Thyroid gland (tissue), 4 donors: ENCODE measurements at regions not wholly inside any gene's neighbourhood (a gene's known extent, or its start where the extent isn't known, plus 50 kb on each side); places are given as distances from the start of the nearest gene placed in this dataset.
"Not testable (repeated sequence)": the region's sequence is repeated elsewhere in the genome, so short reads cannot be mapped to it uniquely, and the experiment has no call there.

Experiments used
- DNase-seq, 2 donors: peaks; one replicate each; pipeline ENCODE4 v3.0.0-alpha.2; 2019
- H3K27ac ChIP-seq, 3 donors: fragments of 200-600 bp; sonication (generic); 1 replicate in 2 of 3; 2 replicates in 1 of 3; pipeline ENCODE4 v1.5.1; 2016 to 2019; ENCODE audit warnings: mild to moderate bottlenecking in 1 of 3, moderate library complexity in 1 of 3
- H3K27me3 ChIP-seq: fragments of 200-600 bp; sonication (generic); one replicate; pipeline ENCODE4 v1.5.1; 2019
- H3K36me3 ChIP-seq, 2 donors: fragments of 200-600 bp; sonication (generic); one replicate each; pipeline ENCODE4 v1.5.1; 2016 to 2019
- H3K4me1 ChIP-seq, 2 donors: fragments of 200-600 bp; sonication (generic); one replicate each; pipeline ENCODE4 v1.5.1; 2017 to 2019
- H3K4me3 ChIP-seq, 3 donors: fragments of 200-600 bp; sonication (generic); replicated peaks in 1 of 3; 1 replicate in 2 of 3; 2 replicates in 1 of 3; pipeline ENCODE4 v1.5.1; 2016; ENCODE audit warnings: mild to moderate bottlenecking in 1 of 3
- H3K9me3 ChIP-seq: fragments of 200-600 bp; sonication (generic); one replicate; pipeline ENCODE4 v1.5.1; 2017
- POLR2A ChIP-seq, 2 donors: fragments of 450-650 bp; IDR thresholded peaks; one replicate each; pipeline ENCODE4 v1.6.1; 2017; ENCODE audit warnings: antibody characterized with exemption in 2 of 2, mild to moderate bottlenecking in 2 of 2, moderate library complexity in 1 of 2
- WGBS, 2 donors: methylation state at CpG; one replicate each; pipeline ENCODE4 v1.1.5; 2017; 5-methylcytosine and 5-hydroxymethylcytosine counted together
- intact Hi-C: fragments of 100-400 bp; cut with DNase I; formaldehyde crosslinking; loops from one replicate; pipeline ENCODE4 v1.15.1; 2023
- TF ChIP-seq, protein P1 (sequence below), 6 experiments: fragments of 200-600 bp in 3 of 6; fragments of 450-650 bp in 3 of 6; sonication (generic) in 3 of 6; IDR thresholded peaks; one replicate each; pipeline ENCODE4 v1.5.1; 2016 to 2019; ENCODE audit warnings: antibody characterized with exemption in 6 of 6, mild to moderate bottlenecking in 2 of 6, inconsistent platforms in 1 of 6, moderate library complexity in 1 of 6

DNA sequence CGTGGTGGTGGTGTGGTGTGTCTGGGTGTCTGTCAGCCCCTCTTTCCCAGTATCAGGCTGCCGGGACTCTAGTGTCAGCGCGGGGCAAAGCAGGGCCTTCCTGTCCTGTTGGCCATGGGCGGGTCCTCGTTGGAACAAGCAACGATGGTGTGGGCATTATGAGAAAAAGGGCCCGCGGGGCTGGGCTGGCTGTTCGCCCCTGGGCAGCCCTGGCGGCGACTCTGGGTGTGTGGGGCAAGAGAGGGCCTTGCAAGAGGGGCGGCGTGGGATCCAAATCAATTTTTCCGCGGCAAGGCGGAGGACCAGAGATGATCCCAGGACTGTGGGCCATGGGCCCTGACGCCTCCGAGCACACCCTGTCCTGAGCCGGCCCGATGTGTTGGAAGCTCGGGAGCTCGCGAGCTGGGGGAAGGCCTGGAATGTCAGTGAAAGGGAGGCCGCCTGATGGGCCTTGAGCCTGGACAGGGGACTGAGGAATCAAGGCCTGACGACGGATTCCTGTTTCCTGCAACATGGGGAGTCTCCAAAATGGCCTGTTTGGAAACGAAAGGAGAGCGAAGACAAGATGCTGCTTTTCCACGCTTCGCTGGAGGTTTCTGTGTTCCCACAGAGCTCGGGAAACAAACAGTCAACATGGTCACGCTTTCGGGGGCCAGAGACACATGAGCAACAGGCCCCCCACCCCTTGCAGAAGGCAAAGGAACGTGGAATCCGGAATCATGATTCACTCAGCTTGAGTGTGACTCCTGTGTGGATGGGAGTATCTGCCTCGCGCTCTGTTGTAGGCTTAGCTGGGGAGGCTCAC, 364.7 kb upstream of the DEFB115 start:
- H3K9me3 ChIP-seq = no peaks in the 10 kb centered on the region
- no peaks in the 10 kb centered on the region for H3K4me1 ChIP-seq
- 3 to 5% methylated on average over 23 to 26 of the region's 38 CpGs for WGBS, 2 donors
- H3K27ac ChIP-seq = no peak overlapping the region
- H3K36me3 ChIP-seq = no peaks in the 10 kb centered on the region
- H3K4me3 ChIP-seq = no peak overlapping the region
- no peak for TF ChIP-seq POLR2A (IDR thresholded peaks at IDR 0.05)
- TF ChIP-seq, protein P1, sequence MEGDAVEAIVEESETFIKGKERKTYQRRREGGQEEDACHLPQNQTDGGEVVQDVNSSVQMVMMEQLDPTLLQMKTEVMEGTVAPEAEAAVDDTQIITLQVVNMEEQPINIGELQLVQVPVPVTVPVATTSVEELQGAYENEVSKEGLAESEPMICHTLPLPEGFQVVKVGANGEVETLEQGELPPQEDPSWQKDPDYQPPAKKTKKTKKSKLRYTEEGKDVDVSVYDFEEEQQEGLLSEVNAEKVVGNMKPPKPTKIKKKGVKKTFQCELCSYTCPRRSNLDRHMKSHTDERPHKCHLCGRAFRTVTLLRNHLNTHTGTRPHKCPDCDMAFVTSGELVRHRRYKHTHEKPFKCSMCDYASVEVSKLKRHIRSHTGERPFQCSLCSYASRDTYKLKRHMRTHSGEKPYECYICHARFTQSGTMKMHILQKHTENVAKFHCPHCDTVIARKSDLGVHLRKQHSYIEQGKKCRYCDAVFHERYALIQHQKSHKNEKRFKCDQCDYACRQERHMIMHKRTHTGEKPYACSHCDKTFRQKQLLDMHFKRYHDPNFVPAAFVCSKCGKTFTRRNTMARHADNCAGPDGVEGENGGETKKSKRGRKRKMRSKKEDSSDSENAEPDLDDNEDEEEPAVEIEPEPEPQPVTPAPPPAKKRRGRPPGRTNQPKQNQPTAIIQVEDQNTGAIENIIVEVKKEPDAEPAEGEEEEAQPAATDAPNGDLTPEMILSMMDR (IDR thresholded peaks at IDR 0.05) = no peak
- intact Hi-C loops = no loop called here
- no peak for DNase-seq
- no peaks in the 10 kb centered on the region for H3K27me3 ChIP-seq

DNA sequence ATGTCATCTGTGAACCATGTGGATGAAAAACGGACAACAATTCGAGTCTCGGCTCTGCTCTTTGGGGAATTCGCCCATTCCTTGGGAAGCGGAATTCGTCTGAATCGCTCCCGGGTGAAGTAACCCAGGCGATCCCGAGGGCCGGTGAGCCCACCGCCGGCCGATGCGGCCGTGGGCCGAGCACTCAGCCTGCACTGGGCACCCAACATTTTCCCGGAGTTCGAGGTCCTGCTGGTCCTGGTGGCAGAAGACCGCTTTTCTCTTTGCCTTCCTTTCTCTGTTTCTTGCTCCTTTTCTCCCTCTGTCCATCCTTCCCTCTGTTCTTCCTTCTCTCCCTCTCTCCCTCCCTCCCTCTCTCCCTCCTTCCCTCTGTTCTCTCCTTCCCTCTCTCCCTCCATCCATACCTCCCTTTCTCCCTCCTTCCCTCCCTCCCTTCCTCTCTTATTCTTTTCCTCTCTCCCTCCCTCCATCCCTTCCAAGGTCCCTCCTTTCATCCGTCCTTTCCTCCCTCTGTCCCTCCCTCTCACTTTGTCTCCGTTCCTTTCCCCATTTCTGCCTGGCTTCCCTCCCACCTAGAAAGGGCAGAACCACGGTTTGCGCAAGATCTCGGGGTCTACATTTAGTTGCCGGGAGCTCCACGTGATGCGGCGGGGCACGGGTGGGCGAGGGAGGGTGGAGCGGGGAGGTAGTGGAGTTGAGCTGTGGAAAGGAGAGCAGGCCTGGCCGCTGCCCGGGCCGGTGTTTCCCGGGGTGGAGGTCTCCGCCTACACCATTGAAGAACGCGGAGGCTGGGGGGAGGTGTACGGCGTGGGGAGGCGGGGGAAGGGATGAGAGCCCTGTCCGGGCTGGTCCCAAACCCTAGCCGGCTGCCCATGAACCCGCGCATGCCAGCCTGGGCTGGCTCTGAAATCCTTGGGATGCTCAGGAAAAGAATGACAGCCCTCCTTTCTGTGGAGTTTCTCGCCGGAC, 363.8 kb upstream of the DEFB115 start:
- H3K36me3 ChIP-seq, H3K4me1 ChIP-seq, intact Hi-C loops, H3K27ac ChIP-seq, H3K4me3 ChIP-seq, H3K27me3 ChIP-seq, H3K9me3 ChIP-seq, DNase-seq: not testable (repeated sequence)
- WGBS, 2 donors = 3 to 5% methylated on average over 28 to 39 of the region's 48 CpGs

DNA sequence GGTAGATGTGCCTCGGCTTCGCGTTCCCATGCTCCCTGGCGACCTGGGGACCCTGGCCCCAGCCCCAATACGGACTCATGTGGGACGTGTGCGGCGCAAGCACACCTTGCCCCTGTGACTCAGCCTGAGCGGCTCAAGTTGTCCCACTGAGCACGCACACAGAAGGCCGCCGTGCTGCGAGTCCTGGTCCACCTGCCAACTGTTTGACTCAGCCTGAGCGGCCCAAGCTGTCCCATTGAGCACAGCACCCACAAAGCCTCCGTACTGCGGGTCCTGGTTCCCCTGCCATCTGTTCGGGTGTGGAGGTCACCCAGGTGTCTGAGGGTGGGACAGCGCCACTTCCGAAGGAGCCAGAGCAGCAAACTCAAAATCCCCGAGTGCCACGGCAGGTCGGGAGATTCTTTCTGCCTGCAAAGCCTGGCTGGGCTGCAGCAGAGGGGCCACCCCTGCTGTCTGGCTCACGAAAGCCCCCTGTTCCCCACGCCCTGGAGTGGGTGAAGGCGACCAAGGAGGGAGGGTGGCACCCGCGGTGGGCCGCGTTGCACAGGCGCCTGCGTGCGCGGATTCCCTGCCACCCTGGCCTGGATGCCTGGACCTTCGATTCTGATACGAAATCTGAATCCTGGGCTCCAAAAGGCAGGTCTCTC, 362.6 kb upstream of the DEFB115 start:
- H3K27ac ChIP-seq, H3K9me3 ChIP-seq, DNase-seq, H3K36me3 ChIP-seq, H3K27me3 ChIP-seq, H3K4me3 ChIP-seq, H3K4me1 ChIP-seq, intact Hi-C loops: not testable (repeated sequence)
- 0 to 7% methylated on average over 8 to 17 of the region's 35 CpGs for WGBS, 2 donors

DNA sequence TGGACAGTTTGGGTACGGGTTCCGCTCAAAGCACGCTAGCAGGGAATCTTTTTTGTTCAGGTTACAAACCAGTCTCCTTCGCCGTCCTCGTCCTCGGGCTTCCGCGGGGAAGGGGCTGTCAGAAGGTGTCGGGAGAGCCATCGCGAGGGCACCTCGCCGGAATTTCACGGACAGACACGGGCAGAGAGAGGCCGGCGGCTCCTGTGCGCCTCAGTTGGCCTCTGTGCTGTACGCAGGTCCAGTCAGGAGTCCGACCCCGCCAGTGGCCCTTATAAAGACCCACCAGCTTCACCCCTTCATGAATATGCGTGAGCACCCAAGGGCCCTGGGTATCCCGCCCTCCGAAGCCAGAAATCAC, 362.1 kb upstream of the DEFB115 start:
- H3K36me3 ChIP-seq, H3K27ac ChIP-seq, DNase-seq, intact Hi-C loops, H3K9me3 ChIP-seq, H3K27me3 ChIP-seq, H3K4me3 ChIP-seq, H3K4me1 ChIP-seq: not testable (repeated sequence)
- WGBS, 2 donors = 4 to 11% methylated on average over 2 to 5 of the region's 25 CpGs

DNA sequence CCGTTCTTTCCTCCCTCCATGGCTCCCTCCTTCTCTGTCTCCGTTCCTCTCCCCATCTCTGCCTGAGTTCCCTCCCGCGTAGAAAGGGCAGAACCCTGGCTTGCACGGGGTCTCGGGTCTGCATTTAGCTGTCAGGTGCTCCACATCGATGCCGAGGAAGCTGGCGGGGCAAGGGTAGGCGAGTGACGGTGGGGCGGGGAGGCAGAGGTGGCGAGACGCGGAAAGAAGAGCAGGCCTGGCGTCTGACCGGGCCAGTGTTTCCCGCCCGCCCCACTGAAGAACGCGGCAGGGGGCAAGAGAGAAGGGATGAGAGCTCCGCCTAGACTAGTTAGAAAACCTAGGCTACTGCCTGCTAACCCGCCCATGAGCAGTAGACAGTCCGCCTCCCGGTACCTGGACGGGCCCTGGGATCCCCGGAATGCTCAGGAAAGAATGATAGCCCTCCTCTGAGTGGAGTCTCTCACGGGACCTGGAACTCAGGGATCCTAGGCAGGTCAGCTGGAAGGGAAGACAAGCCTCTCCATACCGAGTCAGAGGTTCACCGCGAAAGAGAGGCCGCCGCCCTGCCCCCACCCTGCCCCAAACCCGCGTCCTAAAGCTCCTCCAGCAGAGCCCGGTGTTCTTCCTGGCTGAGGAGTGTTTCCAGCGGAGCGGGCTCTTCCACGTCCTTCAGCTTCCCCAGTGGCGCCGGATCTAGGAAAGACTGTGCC, 357.9 kb upstream of the DEFB115 start:
- H3K36me3 ChIP-seq, H3K4me3 ChIP-seq, DNase-seq, intact Hi-C loops, H3K27me3 ChIP-seq, H3K9me3 ChIP-seq, H3K4me1 ChIP-seq, H3K27ac ChIP-seq: not testable (repeated sequence)
- WGBS, 2 donors = 5 to 6% methylated on average over 29 to 34 of the region's 41 CpGs

DNA sequence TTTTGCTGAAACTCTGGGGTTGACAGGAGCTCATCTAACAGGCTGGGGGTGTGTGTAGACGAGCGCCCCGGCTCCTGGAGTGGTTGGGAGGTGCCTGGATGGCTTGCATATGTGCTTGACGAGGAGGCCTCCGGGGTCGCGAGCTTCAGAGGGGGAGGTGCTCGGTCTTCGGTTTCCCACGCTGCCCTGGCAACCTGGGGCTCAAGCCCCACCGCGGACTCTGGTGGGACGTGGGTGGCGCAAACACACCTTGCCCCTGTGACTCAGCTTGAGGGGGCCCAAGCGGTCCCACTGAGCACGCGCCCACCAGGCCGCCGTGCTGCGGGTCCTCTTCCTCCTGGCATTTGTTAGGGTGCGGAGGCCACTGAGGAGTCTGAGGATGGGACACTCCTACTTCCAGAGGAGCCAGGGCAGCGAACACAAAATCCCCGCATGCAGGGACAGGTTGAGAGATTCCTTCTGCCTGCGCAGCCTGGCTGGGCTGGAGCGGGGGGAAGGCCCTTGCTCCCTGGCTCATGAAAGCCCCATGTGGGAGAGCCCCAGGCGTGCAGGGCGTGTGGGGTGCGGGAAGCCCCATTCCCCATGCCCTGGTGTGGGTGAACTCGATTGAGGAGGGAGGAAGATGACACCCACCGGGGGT, 357.3 kb upstream of the DEFB115 start:
- intact Hi-C loops, DNase-seq, H3K27ac ChIP-seq, H3K27me3 ChIP-seq, H3K4me1 ChIP-seq, H3K4me3 ChIP-seq, H3K36me3 ChIP-seq, H3K9me3 ChIP-seq: not testable (repeated sequence)
- 28 to 29% methylated on average over 9 to 18 of the region's 30 CpGs for WGBS, 2 donors

DNA sequence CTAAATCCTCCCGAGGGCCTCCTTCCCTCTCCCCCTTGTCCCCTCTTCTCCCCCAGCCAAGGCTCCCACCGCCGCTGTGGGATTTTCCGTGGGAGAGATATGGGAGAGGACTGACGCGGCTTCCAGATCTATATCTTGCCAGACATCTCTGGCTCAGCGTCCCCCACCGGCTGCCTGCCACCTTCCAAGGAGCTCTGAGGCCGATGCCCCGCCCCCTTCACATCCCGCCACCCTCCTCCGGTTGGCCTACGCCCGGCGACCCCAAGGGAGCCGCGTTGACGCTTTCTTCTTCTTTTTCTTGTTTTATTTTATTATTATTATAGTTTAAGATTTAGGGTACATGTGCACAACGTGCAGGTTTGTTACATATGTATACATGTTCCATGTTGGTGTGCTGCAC, 352.2 kb upstream of the DEFB115 start:
- WGBS, 2 donors = 91 to 93% methylated on average over 19 of the region's 19 CpGs
- H3K27ac ChIP-seq, intact Hi-C loops, H3K9me3 ChIP-seq, DNase-seq, H3K4me3 ChIP-seq, H3K27me3 ChIP-seq, H3K36me3 ChIP-seq, H3K4me1 ChIP-seq: not testable (repeated sequence)
